IMR-90 (cell line): ENCODE measurements at regions not wholly inside any gene's neighbourhood (a gene's known extent, or its start where the extent isn't known, plus 50 kb on each side); places are given as distances from the start of the nearest gene placed in this dataset.

ENCODE experiments used
- ATAC-seq: fragments of 200-7000 bp; cut with Tn5 transposase; 2 replicates; pipeline ENCODE4 v1.9.1; 2020; ENCODE audit warnings: low read depth, mild to moderate bottlenecking, moderate library complexity
- BruUV-seq: library from RNA; stranded (reverse); fragments of 400-500 nt; replicated peaks from 2 replicates; lab custom pipeline; 2021; lab: Mats Ljungman, UMichigan
- CTCF ChIA-PET: fragments of 300-600 bp; formaldehyde crosslinking; extraction: SDS; loops from one replicate; lab custom pipeline; 2021; ENCODE audit warnings: antibody characterized with exemption; lab: Yijun Ruan, JAX
- POLR2A ChIA-PET: fragments of 300-600 bp; sonication (Branson Sonifier 250); formaldehyde crosslinking; loops from one replicate; lab custom pipeline; 2022; ENCODE audit warnings: antibody characterized with exemption; ENCODE audit not compliant: unreplicated experiment; lab: Charles Lee
- DNase-seq: peaks from one replicate; pipeline ENCODE4 v3.0.0; 2013
- H2AFZ ChIP-seq: replicated peaks from 2 replicates; pipeline ENCODE3; 2013; ENCODE audit warnings: low read length, mild to moderate bottlenecking; ENCODE audit not compliant: poor library complexity
- H2AK5ac ChIP-seq: 2 replicates; pipeline ENCODE4 v1.6.1; 2013; ENCODE audit warnings: low read depth, low read length, inconsistent platforms
- H2AK9ac ChIP-seq: replicated peaks from 2 replicates; pipeline ENCODE3; 2013; ENCODE audit warnings: mild to moderate bottlenecking, low read depth, low read length, moderate library complexity; ENCODE audit not compliant: poor library complexity
- H2BK120ac ChIP-seq: 2 replicates; pipeline ENCODE4 v1.6.1; 2013; ENCODE audit warnings: low read depth, low read length, inconsistent platforms
- H2BK15ac ChIP-seq: 3 replicates; pipeline ENCODE4 v1.6.1; 2013; ENCODE audit warnings: low read depth, low read length, inconsistent platforms
- H2BK20ac ChIP-seq: 2 replicates; pipeline ENCODE4 v1.6.1; 2013; ENCODE audit warnings: low read depth, mild to moderate bottlenecking, inconsistent platforms, low read length, moderate library complexity
- H2BK5ac ChIP-seq: 2 replicates; pipeline ENCODE4 v1.6.1; 2013; ENCODE audit warnings: mild to moderate bottlenecking, low read depth, low read length, inconsistent platforms; ENCODE audit not compliant: poor library complexity, severe bottlenecking
- H3K14ac ChIP-seq: replicated peaks from 2 replicates; pipeline ENCODE4 v1.6.1; 2013; ENCODE audit warnings: low read depth, low read length, inconsistent platforms
- H3K18ac ChIP-seq: 2 replicates; pipeline ENCODE4 v1.6.1; 2013; ENCODE audit warnings: low read depth, low read length, control low read depth
- H3K23ac ChIP-seq: 2 replicates; pipeline ENCODE4 v1.6.1; 2013; ENCODE audit warnings: low read depth, low read length, inconsistent platforms
- H3K27ac ChIP-seq: 2 replicates; pipeline ENCODE4 v1.5.1; 2013; ENCODE audit warnings: mild to moderate bottlenecking, control low read depth, low read length; ENCODE audit not compliant: insufficient read depth
- H3K27me3 ChIP-seq: 2 replicates; pipeline ENCODE4 v1.6.1; 2013; ENCODE audit warnings: low read length; ENCODE audit not compliant: control insufficient read depth, insufficient read depth
- H3K36me3 ChIP-seq: 2 replicates; pipeline ENCODE4 v1.6.1; 2013; ENCODE audit warnings: low read length, mixed read lengths; ENCODE audit not compliant: control insufficient read depth, insufficient read depth
- H3K4ac ChIP-seq: 2 replicates; pipeline ENCODE4 v1.6.1; 2013; ENCODE audit warnings: low read depth, low read length, inconsistent platforms
- H3K4me1 ChIP-seq: 2 replicates; pipeline ENCODE4 v1.6.1; 2013; ENCODE audit warnings: low read length, mixed read lengths; ENCODE audit not compliant: control insufficient read depth, insufficient read depth
- H3K4me2 ChIP-seq: 2 replicates; pipeline ENCODE4 v1.6.1; 2013; ENCODE audit warnings: low read depth, mild to moderate bottlenecking, control low read depth, low read length, moderate library complexity
- H3K4me3 ChIP-seq: 2 replicates; pipeline ENCODE4 v1.5.1; 2013; ENCODE audit warnings: low read depth, mild to moderate bottlenecking, control low read depth, low read length, moderate library complexity; ENCODE audit not compliant: insufficient read depth
- H3K56ac ChIP-seq: 2 replicates; pipeline ENCODE4 v1.6.1; 2013; ENCODE audit warnings: low read length, inconsistent platforms; ENCODE audit not compliant: insufficient read depth; ENCODE audit errors: extremely low read depth
- H3K79me1 ChIP-seq, 2 experiments: 2 replicates each; pipeline ENCODE4 v1.6.1; 2013; ENCODE audit warnings: low read length in 2 of 2, inconsistent platforms in 1 of 2, low read depth in 1 of 2
- H3K9ac ChIP-seq: 2 replicates; pipeline ENCODE4 v1.6.1; 2013; ENCODE audit warnings: low read depth, low read length, control low read depth
- H3K9me1 ChIP-seq: 2 replicates; pipeline ENCODE4 v1.6.1; 2013; ENCODE audit warnings: low read length, inconsistent platforms; ENCODE audit not compliant: insufficient read depth
- H3K9me3 ChIP-seq: 2 replicates; pipeline ENCODE4 v1.6.1; 2013; ENCODE audit warnings: low read length; ENCODE audit not compliant: control insufficient read depth, insufficient read depth
- H4K20me1 ChIP-seq: 2 replicates; pipeline ENCODE4 v1.6.1; 2013; ENCODE audit warnings: low read length, inconsistent platforms; ENCODE audit not compliant: insufficient read depth
- H4K5ac ChIP-seq: 2 replicates; pipeline ENCODE4 v1.6.1; 2013; ENCODE audit warnings: mild to moderate bottlenecking, low read depth, low read length, control low read depth
- H4K8ac ChIP-seq, 2 experiments: 2 replicates each; pipeline ENCODE4 v1.6.1; 2013; ENCODE audit warnings: low read depth in 2 of 2, low read length in 2 of 2, control low read depth in 1 of 2, inconsistent platforms in 1 of 2
- H4K91ac ChIP-seq: 2 replicates; pipeline ENCODE4 v1.6.1; 2013; ENCODE audit warnings: low read depth, low read length, inconsistent platforms; ENCODE audit not compliant: insufficient read depth
- BHLHE40 ChIP-seq: fragments of 150-350 bp; IDR thresholded peaks from 2 replicates; pipeline ENCODE4 v1.6.1; 2016; ENCODE audit warnings: mild to moderate bottlenecking, low read depth, low read length
- CHD1 ChIP-seq: IDR thresholded peaks from 2 replicates; pipeline ENCODE4 v1.6.1; 2012; ENCODE audit warnings: low read depth, low read length, improper control_type of control experiment
- CTCF ChIP-seq: conservative IDR thresholded peaks from 2 replicates; pipeline ENCODE4 v1.5.1; 2012; ENCODE audit warnings: mild to moderate bottlenecking, low read depth, low read length, improper control_type of control experiment
- MXI1 ChIP-seq: IDR thresholded peaks from 2 replicates; pipeline ENCODE4 v1.6.1; 2012; ENCODE audit warnings: low read depth, mild to moderate bottlenecking, low read length, moderate library complexity, borderline replicate concordance
- POLR2A ChIP-seq: IDR thresholded peaks from 2 replicates; pipeline ENCODE4 v1.6.1; 2012; ENCODE audit warnings: mild to moderate bottlenecking, low read depth, low read length
- RCOR1 ChIP-seq: IDR thresholded peaks from 2 replicates; pipeline ENCODE4 v1.6.1; 2012; ENCODE audit warnings: mild to moderate bottlenecking, low read length, improper control_type of control experiment; ENCODE audit not compliant: insufficient replicate concordance
- RFX5 ChIP-seq: IDR thresholded peaks from 2 replicates; pipeline ENCODE4 v1.8.0; 2012; ENCODE audit warnings: low read depth, mild to moderate bottlenecking, low read length, moderate library complexity
- WGBS, 2 experiments: methylation state at CpG; one replicate each; pipeline versions ENCODE4 v1.1.5 to v1.1.7; 2013; ENCODE audit warnings: missing lambda C conversion rate in 2 of 2; ENCODE audit not compliant: insufficient read length in 1 of 2; ENCODE audit errors: extremely low coverage in 2 of 2; 5-methylcytosine and 5-hydroxymethylcytosine counted together
- dilution Hi-C: fragments of 300-500 bp; cut with HindIII; formaldehyde crosslinking; loops from one replicate; pipeline ENCODE4 v1.14.3; 2018; ENCODE audit warnings: low sequenced_read_pairs; ENCODE audit not compliant: unreplicated experiment
- in situ Hi-C: fragments of 300-500 bp; cut with MboI; formaldehyde crosslinking; loops from 3 replicates; pipeline ENCODE4 v1.14.3; 2019; ENCODE audit warnings: low sequenced_read_pairs, inconsistent platforms, mixed read lengths
- intact Hi-C: fragments of 100-400 bp; cut with micrococcal nuclease; formaldehyde crosslinking; loops from 2 replicates; pipeline ENCODE4 v1.10.0; 2022

DNA sequence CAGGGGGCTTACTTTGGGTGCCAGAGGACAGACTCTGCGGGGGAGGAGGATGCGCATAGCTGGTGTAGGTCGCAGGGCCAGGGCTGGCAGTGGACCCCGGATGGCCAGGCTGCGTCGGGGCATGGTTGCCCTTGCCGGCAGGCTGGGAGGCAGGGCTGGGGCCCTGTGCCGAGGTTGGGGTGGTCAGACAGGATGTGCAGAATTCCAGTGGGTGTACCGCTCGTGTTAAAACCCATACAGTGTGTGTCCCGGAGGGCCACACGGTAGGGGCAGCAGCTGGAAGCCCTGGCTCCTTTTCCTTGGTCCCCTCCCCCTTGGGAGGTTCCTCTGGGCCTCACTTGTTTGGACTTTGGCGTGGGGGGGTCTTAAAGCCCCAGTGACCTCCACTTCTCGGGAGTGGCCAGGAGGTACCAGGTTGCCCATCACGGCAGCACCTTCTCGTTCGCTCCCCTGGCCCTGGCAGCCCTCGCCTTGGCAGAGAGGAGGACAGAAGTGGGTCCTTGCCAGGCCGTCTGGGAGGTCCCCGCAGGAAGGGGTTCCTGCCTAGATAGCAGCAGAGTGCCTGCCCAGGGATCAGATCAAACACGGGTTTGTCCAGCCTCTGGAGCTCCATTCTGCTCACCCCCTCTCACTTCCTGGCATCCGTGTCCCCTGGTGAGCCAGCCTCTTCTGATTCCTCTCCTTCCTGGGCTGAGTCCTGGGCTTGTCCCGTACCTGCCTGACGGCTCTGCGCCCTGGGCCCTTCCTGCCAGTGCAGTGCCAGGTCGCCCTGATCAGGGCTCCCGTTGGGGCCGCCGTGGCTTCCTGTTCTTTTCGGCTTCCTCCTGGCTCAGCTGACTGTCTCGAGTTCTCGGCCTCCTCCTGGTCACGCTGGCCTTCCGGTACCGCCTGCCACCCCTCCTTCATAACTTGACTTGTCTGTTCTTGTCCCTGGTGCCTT, 56.7 kb upstream of the HGFAC start:
- Histone ChIP-seq H3K4ac (peak overlapping the region; percentile 22; the same call in 1 of the 2 replicates), H2AFZ (peak overlapping the region; percentile 10), H3K9ac (no peak overlapping the region), H2BK20ac (no peak overlapping the region), H3K27me3 (no peaks in the 10 kb centered on the region), H3K79me1 (peaks cover 0 to 25% of the 10 kb centered on the region in 2 experiments; a peak in 2 of 4 replicates), H3K23ac (no peak overlapping the region), H2BK5ac (no peak overlapping the region), H2BK120ac (no peak overlapping the region), H3K27ac (no peak overlapping the region), H4K20me1 (peaks cover 6% of the 10 kb centered on the region), H3K56ac (no peak overlapping the region), H2AK5ac (no peak overlapping the region; the same call in 1 of the 2 replicates), H3K9me1 (no peaks in the 10 kb centered on the region; the same call in 1 of the 2 replicates), H3K4me3 (no peak overlapping the region), H3K14ac (no peak overlapping the region), H3K36me3 (no peaks in the 10 kb centered on the region), H3K4me1 (peaks cover 19% of the 10 kb centered on the region), H3K18ac (no peak overlapping the region), H4K8ac (peak overlapping the region in 1 of 2 experiments; percentile 5; a peak in 1 of 4 replicates), H3K4me2 (no peak overlapping the region), H4K5ac (no peak overlapping the region), H2AK9ac (no peak overlapping the region), H2BK15ac (no peak overlapping the region), H3K9me3 (peaks cover 6% of the 10 kb centered on the region), H4K91ac (no peak overlapping the region)
- intact Hi-C loops, result no loop called here
- no peak for DNase-seq
- dilution Hi-C loops, result no loop called here
- ChIA-PET CTCF (no interaction called here), POLR2A (no interaction called here)
- in situ Hi-C loops, result no loop called here
- no peak for ATAC-seq
- TF ChIP-seq RFX5 (no peak), CTCF (no peak), CHD1 (no peak), RCOR1 (no peak), MXI1 (no peak), BHLHE40 (no peak), POLR2A (no peak)
- no TSS peak for BruUV-seq
- WGBS, 2 experiments, result 82% methylated on average over 29 of the region's 35 CpGs; no CpG with 5 or more reads in 1 of the 2 experiments
